GM23338 (cell line): ENCODE measurements at regions not wholly inside any gene's neighbourhood (a gene's known extent, or its start where the extent isn't known, plus 50 kb on each side); places are given as distances from the start of the nearest gene placed in this dataset.

Experiments
- ATAC-seq: fragments of 200-7000 bp; cut with Tn5 transposase; 3 replicates; pipeline ENCODE4 v1.9.1; 2020
- DNase-seq: peaks from one replicate; pipeline ENCODE4 v3.0.0-alpha.2; 2015; ENCODE audit warnings: low spot score
- H2AFZ ChIP-seq: fragments of 200-600 bp; sonication (generic); 2 replicates; pipeline ENCODE4 v1.8.0; 2016; ENCODE audit warnings: antibody characterized with exemption, mild to moderate bottlenecking, moderate library complexity
- H3F3A ChIP-seq: fragments of 200-600 bp; sonication (generic); replicated peaks from 2 replicates; pipeline ENCODE4 v1.8.0; 2017; ENCODE audit warnings: antibody characterized with exemption, mixed run types, low read depth
- H3K27ac ChIP-seq: fragments of 200-600 bp; sonication (generic); 2 replicates; pipeline ENCODE4 v1.6.1; 2016; ENCODE audit warnings: low read depth
- H3K27me3 ChIP-seq: fragments of 200-600 bp; sonication (generic); 2 replicates; pipeline ENCODE4 v1.8.0; 2016; ENCODE audit warnings: mild to moderate bottlenecking, mixed run types, moderate library complexity; ENCODE audit not compliant: insufficient read depth
- H3K36me3 ChIP-seq: fragments of 200-600 bp; sonication (generic); 2 replicates; pipeline ENCODE4 v1.8.0; 2016; ENCODE audit warnings: mild to moderate bottlenecking; ENCODE audit not compliant: insufficient read depth
- H3K4me1 ChIP-seq: fragments of 200-600 bp; sonication (generic); 2 replicates; pipeline ENCODE4 v1.8.0; 2016; ENCODE audit warnings: mild to moderate bottlenecking, moderate library complexity; ENCODE audit not compliant: insufficient read depth
- H3K4me2 ChIP-seq: fragments of 200-600 bp; sonication (generic); 2 replicates; pipeline ENCODE4 v1.7.1; 2017; ENCODE audit warnings: mixed run types
- H3K4me3 ChIP-seq: fragments of 200-600 bp; sonication (generic); 2 replicates; pipeline ENCODE4 v1.6.1; 2016; ENCODE audit warnings: mixed run types
- H3K79me2 ChIP-seq: fragments of 200-600 bp; sonication (generic); replicated peaks from 2 replicates; pipeline ENCODE4 v1.8.0; 2017; ENCODE audit warnings: mild to moderate bottlenecking; ENCODE audit not compliant: insufficient read depth
- H3K9me2 ChIP-seq: fragments of 200-600 bp; sonication (generic); 2 replicates; pipeline ENCODE4 v1.8.0; 2017; ENCODE audit not compliant: insufficient read depth
- H4K20me1 ChIP-seq: fragments of 200-600 bp; sonication (generic); replicated peaks from 2 replicates; pipeline ENCODE4 v1.8.0; 2017; ENCODE audit warnings: mild to moderate bottlenecking; ENCODE audit not compliant: insufficient read depth
- H3K27ac Mint-ChIP-seq: 2 replicates; pipeline ENCODE4 v1.8.0; 2020; ENCODE audit warnings: inconsistent platforms, mild to moderate bottlenecking, moderate library complexity, mixed read lengths
- H3K27me3 Mint-ChIP-seq: 3 replicates; pipeline ENCODE4 v1.8.0; 2022; ENCODE audit warnings: low read depth, mild to moderate bottlenecking, moderate library complexity, mixed read lengths, inconsistent platforms; ENCODE audit not compliant: insufficient read depth, poor library complexity
- H3K36me3 Mint-ChIP-seq: 3 replicates; pipeline ENCODE4 v1.8.0; 2021; ENCODE audit warnings: low read depth, mild to moderate bottlenecking, inconsistent platforms, moderate library complexity, mixed read lengths
- H3K4me1 Mint-ChIP-seq: 3 replicates; pipeline ENCODE4 v1.8.0; 2020; ENCODE audit warnings: mild to moderate bottlenecking, inconsistent platforms, mixed read lengths
- H3K4me3 Mint-ChIP-seq: 3 replicates; pipeline ENCODE4 v1.8.0; 2021; ENCODE audit warnings: moderate library complexity, mild to moderate bottlenecking, inconsistent platforms, mixed read lengths
- H3K9me3 Mint-ChIP-seq: 3 replicates; pipeline ENCODE4 v1.8.0; 2020; ENCODE audit warnings: moderate library complexity, mild to moderate bottlenecking, inconsistent platforms, mixed read lengths
- CREB1 ChIP-seq: fragments of 250-450 bp; sonication (Bioruptor Pico); IDR thresholded peaks from 2 replicates; pipeline ENCODE4 v1.5.0; 2020; ENCODE audit warnings: low read depth, mild to moderate bottlenecking, moderate library complexity
- EZH2 ChIP-seq: fragments of 200-600 bp; sonication (generic); IDR thresholded peaks from one replicate; pipeline ENCODE4 v1.8.0; 2017; ENCODE audit warnings: antibody characterized with exemption, mild to moderate bottlenecking, low read depth; ENCODE audit not compliant: unreplicated experiment
- EZH2phosphoT487 ChIP-seq: fragments of 200-600 bp; sonication (generic); IDR thresholded peaks from one replicate; pipeline ENCODE4 v1.8.1; 2018; ENCODE audit warnings: antibody characterized with exemption; ENCODE audit not compliant: unreplicated experiment
- JUNB ChIP-seq: IDR thresholded peaks from one replicate; pipeline ENCODE4 v1.6.1; 2016; ENCODE audit warnings: antibody characterized with exemption; ENCODE audit not compliant: unreplicated experiment
- NANOG ChIP-seq: IDR thresholded peaks from 2 replicates; pipeline ENCODE4 v1.6.1; 2016; ENCODE audit warnings: antibody characterized with exemption, borderline replicate concordance
- POLR2AphosphoS5 ChIP-seq: IDR thresholded peaks from 2 replicates; pipeline ENCODE4 v1.6.1; 2016; ENCODE audit warnings: antibody characterized with exemption, low read depth
- STAT1 ChIP-seq: IDR thresholded peaks from one replicate; pipeline ENCODE4 v1.6.1; 2016; ENCODE audit warnings: antibody characterized with exemption; ENCODE audit not compliant: unreplicated experiment
- ZNF114 ChIP-seq: fragments of 250-450 bp; sonication (Bioruptor Pico); IDR thresholded peaks from 2 replicates; pipeline ENCODE4 v1.5.0; 2020; ENCODE audit warnings: mild to moderate bottlenecking, moderate library complexity
- ZNF331 ChIP-seq: fragments of 250-450 bp; sonication (Bioruptor Pico); IDR thresholded peaks from 2 replicates; pipeline ENCODE4 v1.5.0; 2020; ENCODE audit warnings: low read depth, mild to moderate bottlenecking, moderate library complexity
- TF ChIP-seq, protein P1 (sequence below): fragments of 250-450 bp; sonication (Bioruptor Pico); IDR thresholded peaks from 2 replicates; pipeline ENCODE4 v1.5.0; 2020; ENCODE audit warnings: mild to moderate bottlenecking, moderate library complexity
- TF ChIP-seq, protein P2 (sequence below): IDR thresholded peaks from 2 replicates; pipeline ENCODE4 v1.6.1; 2016; ENCODE audit warnings: antibody characterized with exemption
- TF ChIP-seq, protein P3 (sequence below), 2 experiments: fragments of 200-600 bp in 1 of 2; sonication (generic) in 1 of 2; conservative IDR thresholded peaks; 2 replicates each; pipeline versions ENCODE4 v1.5.1 to v1.6.1; 2016 to 2017; ENCODE audit warnings: antibody characterized with exemption in 2 of 2, low read depth in 2 of 2, mild to moderate bottlenecking in 2 of 2, moderate library complexity in 1 of 2
- TF ChIP-seq, protein P4 (sequence below): IDR thresholded peaks from one replicate; pipeline ENCODE4 v1.6.1; 2018; ENCODE audit warnings: antibody characterized with exemption; ENCODE audit not compliant: unreplicated experiment

DNA sequence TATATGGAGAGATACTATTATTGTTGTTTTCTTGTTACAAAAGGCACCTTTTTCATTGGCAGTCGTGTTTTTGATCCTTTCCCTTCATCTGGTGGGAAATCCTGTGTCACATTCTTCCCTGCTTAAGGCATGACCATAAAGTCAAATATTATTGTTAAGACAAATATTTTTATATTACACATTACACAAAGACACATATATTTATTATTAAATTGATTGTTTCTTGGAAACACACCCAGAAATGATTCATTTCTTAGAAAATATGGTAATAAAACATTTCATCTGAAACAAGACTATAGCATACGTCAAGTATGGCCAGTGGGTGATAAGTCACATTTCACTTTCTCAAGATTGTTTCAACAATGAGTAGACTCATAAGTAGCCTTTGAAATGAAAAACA is 77.3 kb downstream of the KCTD12 start:
- ATAC-seq, result no peak
- H3K4me3 Mint-ChIP-seq, result no peak overlapping the region
- DNase-seq, result no peak
- Histone ChIP-seq H3K27ac (no peak overlapping the region), H3K4me2 (no peak overlapping the region), H3K79me2 (no peaks in the 10 kb centered on the region), H2AFZ (no peak overlapping the region), H3F3A (no peaks in the 10 kb centered on the region), H3K27me3 (no peaks in the 10 kb centered on the region), H3K36me3 (no peaks in the 10 kb centered on the region), H3K9me2 (peaks cover 10% of the 10 kb centered on the region; the same call in 1 of the 2 replicates), H3K4me3 (no peak overlapping the region), H3K4me1 (no peaks in the 10 kb centered on the region), H4K20me1 (no peaks in the 10 kb centered on the region)
- H3K9me3 Mint-ChIP-seq, result peaks cover 5% of the 10 kb centered on the region
- no peaks in the 10 kb centered on the region for H3K27me3 Mint-ChIP-seq
- H3K4me1 Mint-ChIP-seq, result no peaks in the 10 kb centered on the region
- H3K36me3 Mint-ChIP-seq, result no peaks in the 10 kb centered on the region
- H3K27ac Mint-ChIP-seq, result no peak overlapping the region
- TF ChIP-seq STAT1 (no peak), POLR2AphosphoS5 (no peak), ZNF331 (CRISPR knock-in tag) (no peak), NANOG (no peak), CREB1 (CRISPR knock-in tag) (no peak), JUNB (no peak), ZNF114 (CRISPR knock-in tag) (no peak), EZH2 (no peak), EZH2phosphoT487 (no peak)
- TF ChIP-seq, protein P1, sequence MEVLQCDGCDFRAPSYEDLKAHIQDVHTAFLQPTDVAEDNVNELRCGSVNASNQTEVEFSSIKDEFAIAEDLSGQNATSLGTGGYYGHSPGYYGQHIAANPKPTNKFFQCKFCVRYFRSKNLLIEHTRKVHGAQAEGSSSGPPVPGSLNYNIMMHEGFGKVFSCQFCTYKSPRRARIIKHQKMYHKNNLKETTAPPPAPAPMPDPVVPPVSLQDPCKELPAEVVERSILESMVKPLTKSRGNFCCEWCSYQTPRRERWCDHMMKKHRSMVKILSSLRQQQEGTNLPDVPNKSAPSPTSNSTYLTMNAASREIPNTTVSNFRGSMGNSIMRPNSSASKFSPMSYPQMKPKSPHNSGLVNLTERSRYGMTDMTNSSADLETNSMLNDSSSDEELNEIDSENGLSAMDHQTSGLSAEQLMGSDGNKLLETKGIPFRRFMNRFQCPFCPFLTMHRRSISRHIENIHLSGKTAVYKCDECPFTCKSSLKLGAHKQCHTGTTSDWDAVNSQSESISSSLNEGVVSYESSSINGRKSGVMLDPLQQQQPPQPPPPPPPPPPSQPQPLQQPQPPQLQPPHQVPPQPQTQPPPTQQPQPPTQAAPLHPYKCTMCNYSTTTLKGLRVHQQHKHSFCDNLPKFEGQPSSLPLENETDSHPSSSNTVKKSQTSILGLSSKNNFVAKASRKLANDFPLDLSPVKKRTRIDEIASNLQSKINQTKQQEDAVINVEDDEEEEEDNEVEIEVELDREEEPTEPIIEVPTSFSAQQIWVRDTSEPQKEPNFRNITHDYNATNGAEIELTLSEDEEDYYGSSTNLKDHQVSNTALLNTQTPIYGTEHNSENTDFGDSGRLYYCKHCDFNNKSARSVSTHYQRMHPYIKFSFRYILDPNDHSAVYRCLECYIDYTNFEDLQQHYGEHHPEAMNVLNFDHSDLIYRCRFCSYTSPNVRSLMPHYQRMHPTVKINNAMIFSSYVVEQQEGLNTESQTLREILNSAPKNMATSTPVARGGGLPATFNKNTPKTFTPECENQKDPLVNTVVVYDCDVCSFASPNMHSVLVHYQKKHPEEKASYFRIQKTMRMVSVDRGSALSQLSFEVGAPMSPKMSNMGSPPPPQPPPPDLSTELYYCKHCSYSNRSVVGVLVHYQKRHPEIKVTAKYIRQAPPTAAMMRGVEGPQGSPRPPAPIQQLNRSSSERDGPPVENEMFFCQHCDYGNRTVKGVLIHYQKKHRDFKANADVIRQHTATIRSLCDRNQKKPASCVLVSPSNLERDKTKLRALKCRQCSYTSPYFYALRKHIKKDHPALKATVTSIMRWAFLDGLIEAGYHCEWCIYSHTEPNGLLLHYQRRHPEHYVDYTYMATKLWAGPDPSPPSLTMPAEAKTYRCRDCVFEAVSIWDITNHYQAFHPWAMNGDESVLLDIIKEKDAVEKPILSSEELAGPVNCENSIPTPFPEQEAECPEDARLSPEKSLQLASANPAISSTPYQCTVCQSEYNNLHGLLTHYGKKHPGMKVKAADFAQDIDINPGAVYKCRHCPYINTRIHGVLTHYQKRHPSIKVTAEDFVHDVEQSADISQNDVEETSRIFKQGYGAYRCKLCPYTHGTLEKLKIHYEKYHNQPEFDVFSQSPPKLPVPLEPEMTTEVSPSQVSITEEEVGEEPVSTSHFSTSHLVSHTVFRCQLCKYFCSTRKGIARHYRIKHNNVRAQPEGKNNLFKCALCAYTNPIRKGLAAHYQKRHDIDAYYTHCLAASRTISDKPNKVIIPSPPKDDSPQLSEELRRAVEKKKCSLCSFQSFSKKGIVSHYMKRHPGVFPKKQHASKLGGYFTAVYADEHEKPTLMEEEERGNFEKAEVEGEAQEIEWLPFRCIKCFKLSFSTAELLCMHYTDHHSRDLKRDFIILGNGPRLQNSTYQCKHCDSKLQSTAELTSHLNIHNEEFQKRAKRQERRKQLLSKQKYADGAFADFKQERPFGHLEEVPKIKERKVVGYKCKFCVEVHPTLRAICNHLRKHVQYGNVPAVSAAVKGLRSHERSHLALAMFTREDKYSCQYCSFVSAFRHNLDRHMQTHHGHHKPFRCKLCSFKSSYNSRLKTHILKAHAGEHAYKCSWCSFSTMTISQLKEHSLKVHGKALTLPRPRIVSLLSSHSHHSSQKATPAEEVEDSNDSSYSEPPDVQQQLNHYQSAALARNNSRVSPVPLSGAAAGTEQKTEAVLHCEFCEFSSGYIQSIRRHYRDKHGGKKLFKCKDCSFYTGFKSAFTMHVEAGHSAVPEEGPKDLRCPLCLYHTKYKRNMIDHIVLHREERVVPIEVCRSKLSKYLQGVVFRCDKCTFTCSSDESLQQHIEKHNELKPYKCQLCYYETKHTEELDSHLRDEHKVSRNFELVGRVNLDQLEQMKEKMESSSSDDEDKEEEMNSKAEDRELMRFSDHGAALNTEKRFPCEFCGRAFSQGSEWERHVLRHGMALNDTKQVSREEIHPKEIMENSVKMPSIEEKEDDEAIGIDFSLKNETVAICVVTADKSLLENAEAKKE (CRISPR knock-in tag), result no peak
- TF ChIP-seq, protein P2, sequence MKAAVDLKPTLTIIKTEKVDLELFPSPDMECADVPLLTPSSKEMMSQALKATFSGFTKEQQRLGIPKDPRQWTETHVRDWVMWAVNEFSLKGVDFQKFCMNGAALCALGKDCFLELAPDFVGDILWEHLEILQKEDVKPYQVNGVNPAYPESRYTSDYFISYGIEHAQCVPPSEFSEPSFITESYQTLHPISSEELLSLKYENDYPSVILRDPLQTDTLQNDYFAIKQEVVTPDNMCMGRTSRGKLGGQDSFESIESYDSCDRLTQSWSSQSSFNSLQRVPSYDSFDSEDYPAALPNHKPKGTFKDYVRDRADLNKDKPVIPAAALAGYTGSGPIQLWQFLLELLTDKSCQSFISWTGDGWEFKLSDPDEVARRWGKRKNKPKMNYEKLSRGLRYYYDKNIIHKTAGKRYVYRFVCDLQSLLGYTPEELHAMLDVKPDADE, result no peak
- TF ChIP-seq, protein P3, sequence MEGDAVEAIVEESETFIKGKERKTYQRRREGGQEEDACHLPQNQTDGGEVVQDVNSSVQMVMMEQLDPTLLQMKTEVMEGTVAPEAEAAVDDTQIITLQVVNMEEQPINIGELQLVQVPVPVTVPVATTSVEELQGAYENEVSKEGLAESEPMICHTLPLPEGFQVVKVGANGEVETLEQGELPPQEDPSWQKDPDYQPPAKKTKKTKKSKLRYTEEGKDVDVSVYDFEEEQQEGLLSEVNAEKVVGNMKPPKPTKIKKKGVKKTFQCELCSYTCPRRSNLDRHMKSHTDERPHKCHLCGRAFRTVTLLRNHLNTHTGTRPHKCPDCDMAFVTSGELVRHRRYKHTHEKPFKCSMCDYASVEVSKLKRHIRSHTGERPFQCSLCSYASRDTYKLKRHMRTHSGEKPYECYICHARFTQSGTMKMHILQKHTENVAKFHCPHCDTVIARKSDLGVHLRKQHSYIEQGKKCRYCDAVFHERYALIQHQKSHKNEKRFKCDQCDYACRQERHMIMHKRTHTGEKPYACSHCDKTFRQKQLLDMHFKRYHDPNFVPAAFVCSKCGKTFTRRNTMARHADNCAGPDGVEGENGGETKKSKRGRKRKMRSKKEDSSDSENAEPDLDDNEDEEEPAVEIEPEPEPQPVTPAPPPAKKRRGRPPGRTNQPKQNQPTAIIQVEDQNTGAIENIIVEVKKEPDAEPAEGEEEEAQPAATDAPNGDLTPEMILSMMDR (conservative IDR thresholded peaks at IDR 0.05; ENCODE audit: low read depth in 2 of 2), result no peak
- TF ChIP-seq, protein P4, sequence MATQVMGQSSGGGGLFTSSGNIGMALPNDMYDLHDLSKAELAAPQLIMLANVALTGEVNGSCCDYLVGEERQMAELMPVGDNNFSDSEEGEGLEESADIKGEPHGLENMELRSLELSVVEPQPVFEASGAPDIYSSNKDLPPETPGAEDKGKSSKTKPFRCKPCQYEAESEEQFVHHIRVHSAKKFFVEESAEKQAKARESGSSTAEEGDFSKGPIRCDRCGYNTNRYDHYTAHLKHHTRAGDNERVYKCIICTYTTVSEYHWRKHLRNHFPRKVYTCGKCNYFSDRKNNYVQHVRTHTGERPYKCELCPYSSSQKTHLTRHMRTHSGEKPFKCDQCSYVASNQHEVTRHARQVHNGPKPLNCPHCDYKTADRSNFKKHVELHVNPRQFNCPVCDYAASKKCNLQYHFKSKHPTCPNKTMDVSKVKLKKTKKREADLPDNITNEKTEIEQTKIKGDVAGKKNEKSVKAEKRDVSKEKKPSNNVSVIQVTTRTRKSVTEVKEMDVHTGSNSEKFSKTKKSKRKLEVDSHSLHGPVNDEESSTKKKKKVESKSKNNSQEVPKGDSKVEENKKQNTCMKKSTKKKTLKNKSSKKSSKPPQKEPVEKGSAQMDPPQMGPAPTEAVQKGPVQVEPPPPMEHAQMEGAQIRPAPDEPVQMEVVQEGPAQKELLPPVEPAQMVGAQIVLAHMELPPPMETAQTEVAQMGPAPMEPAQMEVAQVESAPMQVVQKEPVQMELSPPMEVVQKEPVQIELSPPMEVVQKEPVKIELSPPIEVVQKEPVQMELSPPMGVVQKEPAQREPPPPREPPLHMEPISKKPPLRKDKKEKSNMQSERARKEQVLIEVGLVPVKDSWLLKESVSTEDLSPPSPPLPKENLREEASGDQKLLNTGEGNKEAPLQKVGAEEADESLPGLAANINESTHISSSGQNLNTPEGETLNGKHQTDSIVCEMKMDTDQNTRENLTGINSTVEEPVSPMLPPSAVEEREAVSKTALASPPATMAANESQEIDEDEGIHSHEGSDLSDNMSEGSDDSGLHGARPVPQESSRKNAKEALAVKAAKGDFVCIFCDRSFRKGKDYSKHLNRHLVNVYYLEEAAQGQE, result no peak
